ENCODE measurements at regions not wholly inside any gene's neighbourhood (a gene's known extent, or its start where the extent isn't known, plus 50 kb on each side); places are given as distances from the start of the nearest gene placed in this dataset.

DNA sequence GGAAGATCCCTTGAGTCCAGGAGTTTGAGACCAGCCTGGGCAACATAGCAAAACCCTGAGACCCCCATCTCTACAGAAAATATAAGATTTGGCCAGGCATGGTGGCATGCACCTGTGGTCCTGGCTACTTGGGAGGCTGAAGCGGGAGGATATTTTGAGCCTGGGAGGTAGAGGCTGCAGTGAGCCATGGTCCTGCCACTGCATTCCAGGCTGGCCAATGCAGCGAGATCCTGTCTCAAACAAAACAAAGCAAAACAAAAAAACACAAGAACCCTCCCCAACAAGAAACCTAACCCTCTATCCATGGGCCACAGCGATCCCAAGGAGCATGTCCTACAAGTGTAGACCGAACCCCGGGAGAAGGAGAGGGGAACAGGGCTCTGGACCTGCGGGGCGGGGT, 133.3 kb downstream of the MGAT5B start:
- Histone ChIP-seq H3K27me3 (no peaks in the 10 kb centered on the region), H3K36me3 (ENCODE audit: low read depth, missing control alignments) (no peaks in the 10 kb centered on the region), H3K27ac (no peak overlapping the region), H3K4me3 (no peak overlapping the region), H3K4me1 (no peaks in the 10 kb centered on the region), H3K9me3 (no peaks in the 10 kb centered on the region)
- no peak for TF ChIP-seq POLR2A (IDR thresholded peaks at IDR 0.05)
- TF ChIP-seq CTCF (IDR thresholded peaks at IDR 0.05): no peak
- intact Hi-C loops (cut with DNase I; ENCODE audit: low total_unique reads): no loop called here
- DNase-seq: no peak
- 95% methylated on average over 7 of the region's 7 CpGs for WGBS, 2 donors

DNA sequence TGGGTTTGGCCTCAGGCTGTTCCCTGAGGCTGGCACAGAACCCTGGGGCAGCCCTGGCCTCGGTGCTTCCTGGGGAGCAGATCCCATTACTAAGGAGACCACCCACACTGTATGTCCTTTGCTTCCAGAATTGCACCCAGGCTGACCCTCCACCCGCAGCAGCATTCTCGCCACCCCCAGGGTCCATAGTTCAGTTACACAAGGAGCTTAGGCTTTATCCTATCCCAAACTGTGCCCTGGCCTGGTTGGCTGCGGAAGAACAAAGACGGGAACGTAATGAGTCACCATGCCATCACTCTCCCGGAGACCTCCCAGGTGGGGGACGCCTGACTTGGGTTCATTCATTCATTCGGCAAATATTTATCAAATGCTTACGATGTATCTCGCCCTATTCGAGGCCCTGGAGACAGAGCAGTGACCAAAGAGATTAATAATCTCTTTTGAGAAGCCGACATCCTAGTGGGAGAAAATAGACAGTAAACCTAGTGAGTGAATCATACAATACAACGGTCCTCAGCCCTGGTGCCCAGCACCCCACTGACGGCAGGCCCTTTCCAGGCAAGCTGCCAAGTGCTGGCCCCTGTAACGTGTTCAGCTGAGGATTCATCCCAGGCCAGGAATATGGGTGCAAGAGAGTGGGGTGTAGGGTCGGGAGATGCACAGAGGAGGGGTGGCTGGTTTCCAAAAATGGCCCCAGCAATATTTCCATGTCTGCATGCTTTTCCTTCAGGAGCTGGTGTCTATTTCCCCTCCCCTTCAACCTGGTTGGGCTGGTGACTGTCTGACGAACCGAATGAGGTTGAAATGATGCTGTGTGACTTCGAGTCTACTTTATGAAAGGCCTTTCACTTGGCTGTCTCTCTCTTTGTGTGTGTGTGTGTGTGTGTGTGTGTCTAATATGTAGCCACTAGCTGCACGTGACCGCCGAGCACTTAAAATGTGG, 134.2 kb downstream of the MGAT5B start:
- no peaks in the 10 kb centered on the region for H3K9me3 ChIP-seq
- no peak overlapping the region for H3K4me3 ChIP-seq
- no peaks in the 10 kb centered on the region for H3K36me3 ChIP-seq (ENCODE audit: low read depth, missing control alignments)
- H3K4me1 ChIP-seq: no peaks in the 10 kb centered on the region
- H3K27me3 ChIP-seq: no peaks in the 10 kb centered on the region
- 77 to 85% methylated on average over 22 to 23 of the region's 23 CpGs for WGBS, 2 donors
- TF ChIP-seq CTCF (IDR thresholded peaks at IDR 0.05): no peak
- intact Hi-C loops (cut with DNase I; ENCODE audit: low total_unique reads): no loop called here
- no peak for DNase-seq
- H3K27ac ChIP-seq: no peak overlapping the region

GRCh38 chr17:77003699-77004098, 135.5 kb downstream of the MGAT5B start:
- Histone ChIP-seq H3K4me1 (no peaks in the 10 kb centered on the region), H3K36me3 (ENCODE audit: low read depth, missing control alignments) (no peaks in the 10 kb centered on the region), H3K9me3 (no peaks in the 10 kb centered on the region), H3K4me3 (no peak overlapping the region), H3K27ac (no peak overlapping the region), H3K27me3 (no peaks in the 10 kb centered on the region)
- 94 to 96% methylated on average over 2 of the region's 2 CpGs for WGBS, 2 donors
- intact Hi-C loops (cut with DNase I; ENCODE audit: low total_unique reads): no loop called here
- no peak for DNase-seq
- TF ChIP-seq CTCF (IDR thresholded peaks at IDR 0.05): no peak
- no peak for TF ChIP-seq POLR2A (IDR thresholded peaks at IDR 0.05)

DNA sequence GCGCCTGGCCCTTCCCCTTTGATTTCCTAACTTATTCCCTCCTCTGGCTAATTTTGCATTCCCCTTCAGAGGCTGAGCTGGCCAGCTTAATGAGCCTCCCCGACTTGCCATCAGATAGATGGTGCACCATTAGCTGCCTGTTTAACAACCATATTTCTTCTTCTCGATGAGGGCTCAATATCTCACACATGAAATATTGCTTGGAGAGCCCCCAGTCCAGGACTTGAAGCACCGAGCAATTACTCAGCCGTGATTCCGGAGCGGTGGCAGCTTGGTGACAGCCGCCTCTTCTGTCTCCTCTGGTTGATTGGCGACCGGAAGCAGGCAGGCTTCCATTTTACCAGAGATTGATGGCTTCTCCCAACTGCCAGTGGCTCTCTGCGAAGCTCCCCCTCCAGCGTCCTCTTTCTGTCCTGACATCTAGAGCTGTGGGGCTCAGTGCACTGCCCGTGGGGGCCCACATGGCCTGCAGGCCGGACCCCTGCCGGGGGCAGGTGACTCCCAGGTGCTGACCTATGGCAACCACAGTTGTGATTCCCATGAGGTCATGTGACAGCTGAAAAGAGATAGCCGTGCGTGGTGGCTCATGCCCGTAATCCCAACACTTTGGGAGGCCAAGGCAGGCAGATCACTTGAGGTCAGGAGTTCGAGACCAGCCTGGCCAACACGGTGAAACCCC, 133.7 kb upstream of the SEC14L1 start:
- Histone ChIP-seq H3K4me1 (no peaks in the 10 kb centered on the region), H3K27ac (no peak overlapping the region), H3K36me3 (ENCODE audit: low read depth, missing control alignments) (no peaks in the 10 kb centered on the region), H3K27me3 (no peaks in the 10 kb centered on the region), H3K4me3 (no peak overlapping the region), H3K9me3 (no peaks in the 10 kb centered on the region)
- intact Hi-C loops (cut with DNase I; ENCODE audit: low total_unique reads): no loop called here
- WGBS, 2 donors: 36 to 49% methylated on average over 19 to 20 of the region's 20 CpGs
- no peak for DNase-seq
- TF ChIP-seq POLR2A (IDR thresholded peaks at IDR 0.05) (no peak), CTCF (IDR thresholded peaks at IDR 0.05) (no peak)

Measured in testis (tissue), 2 donors.